Astrocyte (in vitro differentiated cells and primary cell): ENCODE measurements at regions not wholly inside any gene's neighbourhood (a gene's known extent, or its start where the extent isn't known, plus 50 kb on each side); places are given as distances from the start of the nearest gene placed in this dataset.

Experiments used
- CTCF ChIP-seq: IDR thresholded peaks from 2 replicates; pipeline ENCODE4 v1.5.1; 2011; ENCODE audit warnings: low read depth, mild to moderate bottlenecking, inconsistent platforms, low read length, moderate library complexity; ENCODE audit not compliant: insufficient read depth
- EZH2 ChIP-seq: IDR thresholded peaks from 2 replicates; pipeline ENCODE4 v1.6.1; 2012; ENCODE audit warnings: mild to moderate bottlenecking, low read length, inconsistent platforms; ENCODE audit not compliant: insufficient read depth

GRCh38 chr17:72510351-72511016, 389.7 kb downstream of the SOX9 start:
- no peak for TF ChIP-seq CTCF
- no peak for TF ChIP-seq EZH2
